Left kidney (tissue), 1 donor: ENCODE measurements at regions not wholly inside any gene's neighbourhood (a gene's known extent, or its start where the extent isn't known, plus 50 kb on each side); places are given as distances from the start of the nearest gene placed in this dataset.
"Not testable (repeated sequence)": the region's sequence is repeated elsewhere in the genome, so short reads cannot be mapped to it uniquely, and the experiment has no call there.

Experiments
- DNase-seq: peaks from one replicate; pipeline ENCODE4 v3.0.0-alpha.2; 2013

- DNase-seq = no peak
Measured at GRCh38 chr1:182157187-182157586, 95.7 kb upstream of the ZNF648 start.

- not testable (repeated sequence) for DNase-seq
Measured at GRCh38 chr1:182154425-182154824, 92.9 kb upstream of the ZNF648 start.

GRCh38 chr1:182149411-182149965 lies 88.0 kb upstream of the ZNF648 start:
- no peak for DNase-seq

GRCh38 chr1:182147951-182148350 lies 86.4 kb upstream of the ZNF648 start:
- no peak for DNase-seq

- DNase-seq = no peak
Measured at GRCh38 chr1:182147136-182147820, 85.8 kb upstream of the ZNF648 start.

GRCh38 chr1:182146286-182146685 lies 84.8 kb upstream of the ZNF648 start:
- DNase-seq = no peak

- no peak for DNase-seq
Measured at GRCh38 chr1:182145441-182145840, 83.9 kb upstream of the ZNF648 start.

- no peak for DNase-seq
Measured at GRCh38 chr1:182144646-182145030, 83.1 kb upstream of the ZNF648 start.

- DNase-seq = peak; percentile 77
Measured at GRCh38 chr1:182143825-182144645, 82.5 kb upstream of the ZNF648 start.

- peak; percentile 91 for DNase-seq
Measured at GRCh38 chr1:182143154-182143657, 81.7 kb upstream of the ZNF648 start.

- DNase-seq = no peak
Measured at GRCh38 chr1:182142621-182143020, 81.1 kb upstream of the ZNF648 start.

- DNase-seq = no peak
Measured at GRCh38 chr1:182141040-182141439, 79.5 kb upstream of the ZNF648 start.

- no peak for DNase-seq
Measured at GRCh38 chr1:182139496-182139895, 78.0 kb upstream of the ZNF648 start.

GRCh38 chr1:182137546-182137945 lies 76.0 kb upstream of the ZNF648 start:
- no peak for DNase-seq

- DNase-seq = no peak
Measured at GRCh38 chr1:182135946-182136345, 74.4 kb upstream of the ZNF648 start.

- no peak for DNase-seq
Measured at GRCh38 chr1:182134257-182134656, 72.7 kb upstream of the ZNF648 start.

- no peak for DNase-seq
Measured at GRCh38 chr1:182133181-182133580, 71.7 kb upstream of the ZNF648 start.

GRCh38 chr1:182129398-182129797 lies 67.9 kb upstream of the ZNF648 start:
- DNase-seq = no peak

GRCh38 chr1:182128502-182128901 lies 67.0 kb upstream of the ZNF648 start:
- no peak for DNase-seq

GRCh38 chr1:182127656-182128055 lies 66.1 kb upstream of the ZNF648 start:
- DNase-seq = no peak

GRCh38 chr1:182126272-182126800 lies 64.8 kb upstream of the ZNF648 start:
- no peak for DNase-seq

- DNase-seq = no peak
Measured at GRCh38 chr1:182122913-182123260, 61.4 kb upstream of the ZNF648 start.
